ENCODE measurements at regions not wholly inside any gene's neighbourhood (a gene's known extent, or its start where the extent isn't known, plus 50 kb on each side); places are given as distances from the start of the nearest gene placed in this dataset.

DNA sequence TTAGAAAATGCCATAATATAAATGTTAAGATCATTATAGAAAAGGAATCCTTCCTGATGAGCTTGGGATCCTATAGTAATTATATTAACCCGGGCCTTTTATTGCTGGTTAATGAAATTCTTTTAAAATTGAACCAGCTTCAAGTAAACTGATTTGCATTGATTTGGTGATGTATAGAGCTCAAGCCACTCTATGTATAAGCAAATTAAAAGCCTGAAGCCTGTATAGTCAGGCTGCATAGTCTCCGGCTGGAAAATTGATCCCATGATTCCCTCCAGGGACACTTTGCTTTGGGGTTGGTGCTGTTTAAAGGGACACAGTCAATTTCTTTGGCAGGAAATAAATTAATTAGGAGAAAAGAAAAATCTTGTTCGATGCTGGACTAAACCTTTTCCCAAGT is 199.1 kb downstream of the HERPUD2 start:
- TF ChIP-seq, protein P1, sequence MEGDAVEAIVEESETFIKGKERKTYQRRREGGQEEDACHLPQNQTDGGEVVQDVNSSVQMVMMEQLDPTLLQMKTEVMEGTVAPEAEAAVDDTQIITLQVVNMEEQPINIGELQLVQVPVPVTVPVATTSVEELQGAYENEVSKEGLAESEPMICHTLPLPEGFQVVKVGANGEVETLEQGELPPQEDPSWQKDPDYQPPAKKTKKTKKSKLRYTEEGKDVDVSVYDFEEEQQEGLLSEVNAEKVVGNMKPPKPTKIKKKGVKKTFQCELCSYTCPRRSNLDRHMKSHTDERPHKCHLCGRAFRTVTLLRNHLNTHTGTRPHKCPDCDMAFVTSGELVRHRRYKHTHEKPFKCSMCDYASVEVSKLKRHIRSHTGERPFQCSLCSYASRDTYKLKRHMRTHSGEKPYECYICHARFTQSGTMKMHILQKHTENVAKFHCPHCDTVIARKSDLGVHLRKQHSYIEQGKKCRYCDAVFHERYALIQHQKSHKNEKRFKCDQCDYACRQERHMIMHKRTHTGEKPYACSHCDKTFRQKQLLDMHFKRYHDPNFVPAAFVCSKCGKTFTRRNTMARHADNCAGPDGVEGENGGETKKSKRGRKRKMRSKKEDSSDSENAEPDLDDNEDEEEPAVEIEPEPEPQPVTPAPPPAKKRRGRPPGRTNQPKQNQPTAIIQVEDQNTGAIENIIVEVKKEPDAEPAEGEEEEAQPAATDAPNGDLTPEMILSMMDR (IDR thresholded peaks at IDR 0.05; ENCODE audit: borderline replicate concordance, insufficient read depth, low read depth, low read length) = no peak
- H3K4me3 ChIP-seq (ENCODE audit: low read depth, low read length) = no peak overlapping the region

DNA sequence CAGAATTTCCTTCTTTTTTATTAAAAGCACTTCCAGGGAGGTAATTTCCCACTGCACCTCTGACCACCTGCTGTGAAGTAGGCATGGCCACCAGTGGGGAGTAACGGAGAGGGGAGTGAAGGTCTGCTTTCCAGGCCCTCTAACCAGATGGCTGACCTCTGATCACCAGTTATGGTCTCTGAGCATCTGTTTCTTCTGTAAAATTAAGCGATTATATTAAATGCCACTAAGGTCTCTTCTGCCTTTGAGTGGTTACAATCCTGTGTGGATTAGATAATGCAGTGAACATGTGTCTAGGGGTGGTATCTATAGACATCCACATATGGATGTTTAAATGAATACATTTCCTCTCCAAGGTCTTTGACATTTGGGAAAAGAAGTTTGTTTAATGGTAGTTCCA is 199.6 kb downstream of the HERPUD2 start:
- H3K4me3 ChIP-seq (ENCODE audit: low read depth, low read length) = no peak overlapping the region
- TF ChIP-seq, protein P1 (IDR thresholded peaks at IDR 0.05; ENCODE audit: borderline replicate concordance, insufficient read depth, low read depth, low read length) = no peak

DNA sequence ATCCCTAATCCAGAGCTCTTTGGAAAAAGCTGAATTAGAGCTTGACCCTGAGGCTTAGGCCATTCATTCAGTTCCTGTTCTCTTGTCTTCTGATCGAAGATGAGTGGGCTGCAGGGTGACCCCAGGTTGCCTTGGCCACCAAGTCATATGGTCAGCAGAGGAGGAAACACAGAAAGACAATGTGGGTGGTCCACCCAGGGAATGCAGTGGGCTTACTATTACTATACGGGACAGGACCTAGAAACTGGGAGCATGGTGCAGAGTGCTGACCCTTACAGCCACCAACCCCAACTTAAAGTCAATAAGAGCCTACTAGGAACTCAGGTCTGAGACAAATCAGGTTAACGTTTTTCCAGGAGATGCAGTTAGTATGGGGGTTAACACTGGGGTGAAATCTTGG is 200.5 kb downstream of the HERPUD2 start:
- H3K4me3 ChIP-seq (ENCODE audit: low read depth, low read length) = no peak overlapping the region
- TF ChIP-seq, protein P1 (IDR thresholded peaks at IDR 0.05; ENCODE audit: borderline replicate concordance, insufficient read depth, low read depth, low read length) = no peak

- TF ChIP-seq, protein P1 (IDR thresholded peaks at IDR 0.05; ENCODE audit: borderline replicate concordance, insufficient read depth, low read depth, low read length) = no peak
- H3K4me3 ChIP-seq (ENCODE audit: low read depth, low read length) = no peak overlapping the region
Measured at GRCh38 chr7:35492451-35493175, 202.3 kb downstream of the HERPUD2 start.

DNA sequence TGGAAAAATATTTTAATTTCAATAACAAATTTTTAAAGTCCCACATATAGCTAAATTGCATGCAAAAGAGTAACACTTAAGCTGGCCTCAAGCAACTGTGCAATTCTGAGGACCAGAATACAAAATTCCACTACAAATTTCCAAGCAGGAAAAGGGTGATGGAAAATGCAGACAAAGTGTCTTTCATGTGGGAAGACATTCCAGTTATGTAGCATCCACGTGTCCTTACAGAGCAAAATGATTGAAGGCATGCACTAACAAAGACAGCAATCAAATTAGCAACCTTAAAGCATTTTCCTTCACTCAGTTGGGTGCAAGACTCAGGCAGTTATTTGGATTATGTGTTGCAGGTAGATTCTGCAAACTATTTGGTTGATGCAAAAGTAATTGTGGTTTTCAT is 203.7 kb downstream of the HERPUD2 start:
- H3K4me3 ChIP-seq (ENCODE audit: low read depth, low read length) = no peak overlapping the region
- TF ChIP-seq, protein P1 (IDR thresholded peaks at IDR 0.05; ENCODE audit: borderline replicate concordance, insufficient read depth, low read depth, low read length) = no peak

DNA sequence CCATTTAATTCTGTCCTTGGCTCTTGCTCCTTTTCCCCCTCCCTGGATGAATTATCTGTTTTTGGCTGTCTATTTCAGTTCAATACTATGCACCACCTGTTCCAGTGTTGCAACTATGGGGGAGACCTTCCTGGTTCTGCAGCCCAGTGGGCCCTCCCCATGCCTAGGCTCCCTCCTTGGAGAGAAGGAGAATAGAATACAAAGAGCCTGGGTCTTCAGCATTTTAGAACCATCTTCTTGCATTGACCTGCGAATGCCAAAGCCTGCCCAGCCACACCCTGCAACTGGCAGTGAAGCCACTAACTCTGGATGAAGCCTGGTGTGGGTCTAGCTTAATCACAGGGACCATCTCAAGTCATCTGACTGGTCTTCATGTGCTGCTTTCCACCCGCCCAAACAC is 207.1 kb downstream of the HERPUD2 start:
- TF ChIP-seq, protein P1 (IDR thresholded peaks at IDR 0.05; ENCODE audit: borderline replicate concordance, insufficient read depth, low read depth, low read length) = no peak
- H3K4me3 ChIP-seq (ENCODE audit: low read depth, low read length) = no peak overlapping the region

GRCh38 chr7:35487402-35487801 is 207.5 kb downstream of the HERPUD2 start:
- no peak overlapping the region for H3K4me3 ChIP-seq (ENCODE audit: low read depth, low read length)
- TF ChIP-seq, protein P1 (IDR thresholded peaks at IDR 0.05; ENCODE audit: borderline replicate concordance, insufficient read depth, low read depth, low read length) = no peak
